ENCODE measurements at regions not wholly inside any gene's neighbourhood (a gene's known extent, or its start where the extent isn't known, plus 50 kb on each side); places are given as distances from the start of the nearest gene placed in this dataset.

GRCh38 chr2:23298551-23298950 lies 86.4 kb upstream of the KLHL29 start:
- H3K4me1 ChIP-seq (ENCODE audit: control insufficient read depth, extremely low read depth, insufficient read depth, low read length) = no peaks in the 10 kb centered on the region
- no peak overlapping the region for H2AFZ ChIP-seq (ENCODE audit: low read length)
- no peak overlapping the region for H3K27ac ChIP-seq (ENCODE audit: insufficient read depth, low read length)
- no peak overlapping the region for H3K9ac ChIP-seq (ENCODE audit: insufficient read depth, low read length)
- no peaks in the 10 kb centered on the region for H3K9me3 ChIP-seq (ENCODE audit: control insufficient read depth, insufficient read depth, low read depth, low read length)
- DNase-seq (ENCODE audit: low read depth in 2 of 2) = no peak
- H3K4me3 ChIP-seq (replicated peaks in 1 of 4; ENCODE audit: control extremely low read depth in 1 of 4, insufficient read depth in 1 of 4, low read depth in 3 of 4, low read length in 4 of 4) = no peak overlapping the region
- no peaks in the 10 kb centered on the region for H4K20me1 ChIP-seq (ENCODE audit: control insufficient read depth, extremely low read depth, insufficient read depth, low read length)
- no peaks in the 10 kb centered on the region for H3K36me3 ChIP-seq (ENCODE audit: control insufficient read depth, insufficient read depth, low read length)
- TF ChIP-seq CTCF (conservative IDR thresholded peaks at IDR 0.05 in 1 of 2, IDR thresholded peaks at IDR 0.05 in 1 of 2; ENCODE audit: low read depth in 1 of 2, low read length in 2 of 2) (no peak), EZH2 (IDR thresholded peaks at IDR 0.05; ENCODE audit: low read length, missing control alignments) (no peak)
- H3K79me2 ChIP-seq (ENCODE audit: control insufficient read depth, insufficient read depth, low read length) = no peaks in the 10 kb centered on the region
- no peaks in the 10 kb centered on the region for H3K27me3 ChIP-seq (ENCODE audit: control insufficient read depth, insufficient read depth, low read length)
- H3K4me2 ChIP-seq (ENCODE audit: extremely low read depth, insufficient read depth, low read length) = no peak overlapping the region

- Histone ChIP-seq H3K27ac (ENCODE audit: insufficient read depth, low read length) (no peak overlapping the region), H3K4me2 (ENCODE audit: extremely low read depth, insufficient read depth, low read length) (no peak overlapping the region), H2AFZ (ENCODE audit: low read length) (no peak overlapping the region), H3K9ac (ENCODE audit: insufficient read depth, low read length) (no peak overlapping the region), H3K4me3 (replicated peaks in 1 of 4; ENCODE audit: control extremely low read depth in 1 of 4, insufficient read depth in 1 of 4, low read depth in 3 of 4, low read length in 4 of 4) (no peak overlapping the region), H3K4me1 (ENCODE audit: control insufficient read depth, extremely low read depth, insufficient read depth, low read length) (no peaks in the 10 kb centered on the region), H4K20me1 (ENCODE audit: control insufficient read depth, extremely low read depth, insufficient read depth, low read length) (no peaks in the 10 kb centered on the region), H3K36me3 (ENCODE audit: control insufficient read depth, insufficient read depth, low read length) (no peaks in the 10 kb centered on the region), H3K9me3 (ENCODE audit: control insufficient read depth, insufficient read depth, low read depth, low read length) (no peaks in the 10 kb centered on the region), H3K27me3 (ENCODE audit: control insufficient read depth, insufficient read depth, low read length) (no peaks in the 10 kb centered on the region), H3K79me2 (ENCODE audit: control insufficient read depth, insufficient read depth, low read length) (no peaks in the 10 kb centered on the region)
- no peak for DNase-seq (ENCODE audit: low read depth in 2 of 2)
- TF ChIP-seq CTCF (conservative IDR thresholded peaks at IDR 0.05 in 1 of 2, IDR thresholded peaks at IDR 0.05 in 1 of 2; ENCODE audit: low read depth in 1 of 2, low read length in 2 of 2) (no peak), EZH2 (IDR thresholded peaks at IDR 0.05; ENCODE audit: low read length, missing control alignments) (no peak)
Observed at GRCh38 chr2:23299476-23300195, 85.3 kb upstream of the KLHL29 start.

GRCh38 chr2:23301136-23301535 lies 83.8 kb upstream of the KLHL29 start:
- H3K9ac ChIP-seq (ENCODE audit: insufficient read depth, low read length) = no peak overlapping the region
- no peak overlapping the region for H3K27ac ChIP-seq (ENCODE audit: insufficient read depth, low read length)
- H3K27me3 ChIP-seq (ENCODE audit: control insufficient read depth, insufficient read depth, low read length) = no peaks in the 10 kb centered on the region
- H2AFZ ChIP-seq (ENCODE audit: low read length) = no peak overlapping the region
- H4K20me1 ChIP-seq (ENCODE audit: control insufficient read depth, extremely low read depth, insufficient read depth, low read length) = no peaks in the 10 kb centered on the region
- peak in 1 of 2 donors; percentile 1 for DNase-seq (ENCODE audit: low read depth in 2 of 2)
- no peaks in the 10 kb centered on the region for H3K79me2 ChIP-seq (ENCODE audit: control insufficient read depth, insufficient read depth, low read length)
- no peaks in the 10 kb centered on the region for H3K4me1 ChIP-seq (ENCODE audit: control insufficient read depth, extremely low read depth, insufficient read depth, low read length)
- no peaks in the 10 kb centered on the region for H3K36me3 ChIP-seq (ENCODE audit: control insufficient read depth, insufficient read depth, low read length)
- TF ChIP-seq EZH2 (IDR thresholded peaks at IDR 0.05; ENCODE audit: low read length, missing control alignments) (no peak), CTCF (conservative IDR thresholded peaks at IDR 0.05 in 1 of 2, IDR thresholded peaks at IDR 0.05 in 1 of 2; ENCODE audit: low read depth in 1 of 2, low read length in 2 of 2) (no peak)
- no peaks in the 10 kb centered on the region for H3K9me3 ChIP-seq (ENCODE audit: control insufficient read depth, insufficient read depth, low read depth, low read length)
- no peak overlapping the region for H3K4me3 ChIP-seq (replicated peaks in 1 of 4; ENCODE audit: control extremely low read depth in 1 of 4, insufficient read depth in 1 of 4, low read depth in 3 of 4, low read length in 4 of 4)
- no peak overlapping the region for H3K4me2 ChIP-seq (ENCODE audit: extremely low read depth, insufficient read depth, low read length)
